ENCODE measurements at regions not wholly inside any gene's neighbourhood (a gene's known extent, or its start where the extent isn't known, plus 50 kb on each side); places are given as distances from the start of the nearest gene placed in this dataset.

DNA sequence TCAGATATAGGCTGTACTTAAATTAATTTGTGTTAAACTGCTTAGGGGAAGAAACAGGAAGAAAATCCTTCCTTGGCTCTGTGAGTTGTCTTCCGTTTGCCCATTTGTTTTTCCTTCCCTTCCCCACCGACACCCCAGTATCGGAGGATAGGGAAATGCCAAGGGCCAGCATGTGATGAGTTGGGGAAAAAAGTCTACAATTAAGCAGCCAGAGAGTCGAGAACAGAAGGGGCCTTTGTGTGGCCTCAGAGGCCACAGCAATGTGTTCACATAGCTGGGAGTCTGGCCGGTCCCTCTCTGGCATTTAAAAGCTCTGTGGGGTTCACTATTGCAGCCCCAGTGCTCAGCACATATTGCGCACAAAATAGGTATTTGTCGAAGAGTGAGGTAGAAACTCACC, 489.3 kb downstream of the MATN1 start:
- TF ChIP-seq, protein P1, sequence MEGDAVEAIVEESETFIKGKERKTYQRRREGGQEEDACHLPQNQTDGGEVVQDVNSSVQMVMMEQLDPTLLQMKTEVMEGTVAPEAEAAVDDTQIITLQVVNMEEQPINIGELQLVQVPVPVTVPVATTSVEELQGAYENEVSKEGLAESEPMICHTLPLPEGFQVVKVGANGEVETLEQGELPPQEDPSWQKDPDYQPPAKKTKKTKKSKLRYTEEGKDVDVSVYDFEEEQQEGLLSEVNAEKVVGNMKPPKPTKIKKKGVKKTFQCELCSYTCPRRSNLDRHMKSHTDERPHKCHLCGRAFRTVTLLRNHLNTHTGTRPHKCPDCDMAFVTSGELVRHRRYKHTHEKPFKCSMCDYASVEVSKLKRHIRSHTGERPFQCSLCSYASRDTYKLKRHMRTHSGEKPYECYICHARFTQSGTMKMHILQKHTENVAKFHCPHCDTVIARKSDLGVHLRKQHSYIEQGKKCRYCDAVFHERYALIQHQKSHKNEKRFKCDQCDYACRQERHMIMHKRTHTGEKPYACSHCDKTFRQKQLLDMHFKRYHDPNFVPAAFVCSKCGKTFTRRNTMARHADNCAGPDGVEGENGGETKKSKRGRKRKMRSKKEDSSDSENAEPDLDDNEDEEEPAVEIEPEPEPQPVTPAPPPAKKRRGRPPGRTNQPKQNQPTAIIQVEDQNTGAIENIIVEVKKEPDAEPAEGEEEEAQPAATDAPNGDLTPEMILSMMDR (IDR thresholded peaks at IDR 0.05): no peak
- no peak for TF ChIP-seq RAD21 (conservative IDR thresholded peaks at IDR 0.05 in 1 of 2, IDR thresholded peaks at IDR 0.05 in 1 of 2)
